ENCODE measurements at regions not wholly inside any gene's neighbourhood (a gene's known extent, or its start where the extent isn't known, plus 50 kb on each side); places are given as distances from the start of the nearest gene placed in this dataset.

GRCh38 chr4:36549252-36549651 is 267.8 kb downstream of the DTHD1 start:
- TF ChIP-seq, protein P1, sequence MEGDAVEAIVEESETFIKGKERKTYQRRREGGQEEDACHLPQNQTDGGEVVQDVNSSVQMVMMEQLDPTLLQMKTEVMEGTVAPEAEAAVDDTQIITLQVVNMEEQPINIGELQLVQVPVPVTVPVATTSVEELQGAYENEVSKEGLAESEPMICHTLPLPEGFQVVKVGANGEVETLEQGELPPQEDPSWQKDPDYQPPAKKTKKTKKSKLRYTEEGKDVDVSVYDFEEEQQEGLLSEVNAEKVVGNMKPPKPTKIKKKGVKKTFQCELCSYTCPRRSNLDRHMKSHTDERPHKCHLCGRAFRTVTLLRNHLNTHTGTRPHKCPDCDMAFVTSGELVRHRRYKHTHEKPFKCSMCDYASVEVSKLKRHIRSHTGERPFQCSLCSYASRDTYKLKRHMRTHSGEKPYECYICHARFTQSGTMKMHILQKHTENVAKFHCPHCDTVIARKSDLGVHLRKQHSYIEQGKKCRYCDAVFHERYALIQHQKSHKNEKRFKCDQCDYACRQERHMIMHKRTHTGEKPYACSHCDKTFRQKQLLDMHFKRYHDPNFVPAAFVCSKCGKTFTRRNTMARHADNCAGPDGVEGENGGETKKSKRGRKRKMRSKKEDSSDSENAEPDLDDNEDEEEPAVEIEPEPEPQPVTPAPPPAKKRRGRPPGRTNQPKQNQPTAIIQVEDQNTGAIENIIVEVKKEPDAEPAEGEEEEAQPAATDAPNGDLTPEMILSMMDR (IDR thresholded peaks at IDR 0.05) = no peak
- TF ChIP-seq POLR2AphosphoS5 (IDR thresholded peaks at IDR 0.05) (no peak), POLR2A (IDR thresholded peaks at IDR 0.05) (no peak)
